Fibroblast of lung (primary cell): ENCODE measurements at regions not wholly inside any gene's neighbourhood (a gene's known extent, or its start where the extent isn't known, plus 50 kb on each side); places are given as distances from the start of the nearest gene placed in this dataset.
A peak's percentile ranks its signal among the peaks of the same experiment; 100 is the strongest.

Experiments
- DNase-seq, 2 donors: peaks; one replicate each; pipeline versions ENCODE4 v3.0.0 to v3.0.0-alpha.2; 2010; ENCODE audit warnings: low read depth in 2 of 2
- H2AFZ ChIP-seq: 2 replicates; pipeline ENCODE4 v1.5.1; 2012; ENCODE audit warnings: low read length, control low read depth, inconsistent platforms
- H3K27ac ChIP-seq: 2 replicates; pipeline ENCODE4 v1.5.1; 2011; ENCODE audit warnings: low read length, control low read depth; ENCODE audit not compliant: insufficient read depth
- H3K27me3 ChIP-seq: 2 replicates; pipeline ENCODE4 v1.5.1; 2011; ENCODE audit warnings: mild to moderate bottlenecking, low read length; ENCODE audit not compliant: control insufficient read depth, insufficient read depth
- H3K36me3 ChIP-seq: 2 replicates; pipeline ENCODE4 v1.5.1; 2011; ENCODE audit warnings: low read length; ENCODE audit not compliant: control insufficient read depth, insufficient read depth
- H3K4me1 ChIP-seq: 2 replicates; pipeline ENCODE4 v1.5.1; 2011; ENCODE audit warnings: low read length; ENCODE audit not compliant: control insufficient read depth, insufficient read depth; ENCODE audit errors: extremely low read depth
- H3K4me2 ChIP-seq: 2 replicates; pipeline ENCODE4 v1.5.1; 2011; ENCODE audit warnings: low read length, control low read depth; ENCODE audit not compliant: insufficient read depth; ENCODE audit errors: extremely low read depth
- H3K4me3 ChIP-seq, 4 experiments: fragments of 200-600 bp in 1 of 4; sonication (generic) in 1 of 4; replicated peaks in 1 of 4; 2 replicates each; pipeline ENCODE4 v1.5.1; 2011 to 2016; ENCODE audit warnings: low read length in 4 of 4, low read depth in 3 of 4, mild to moderate bottlenecking in 3 of 4, control low read depth in 2 of 4, inconsistent platforms in 1 of 4, mixed read lengths in 1 of 4; ENCODE audit not compliant: insufficient read depth in 1 of 4; ENCODE audit errors: control extremely low read depth in 1 of 4
- H3K79me2 ChIP-seq: 2 replicates; pipeline ENCODE4 v1.5.1; 2012; ENCODE audit warnings: mild to moderate bottlenecking, low read length, inconsistent platforms; ENCODE audit not compliant: control insufficient read depth, insufficient read depth
- H3K9ac ChIP-seq: 2 replicates; pipeline ENCODE4 v1.5.1; 2011; ENCODE audit warnings: mild to moderate bottlenecking, low read length, control low read depth; ENCODE audit not compliant: insufficient read depth
- H3K9me3 ChIP-seq: 2 replicates; pipeline ENCODE4 v1.5.1; 2012; ENCODE audit warnings: low read depth, low read length; ENCODE audit not compliant: control insufficient read depth, insufficient read depth
- H4K20me1 ChIP-seq: 2 replicates; pipeline ENCODE4 v1.5.1; 2011; ENCODE audit warnings: low read length; ENCODE audit not compliant: control insufficient read depth, insufficient read depth; ENCODE audit errors: extremely low read depth
- CTCF ChIP-seq, 2 donors: IDR thresholded peaks in 1 of 2; conservative IDR thresholded peaks in 1 of 2; 1 replicate in 1 of 2; 2 replicates in 1 of 2; pipeline ENCODE4 v1.5.1; 2011 to 2012; ENCODE audit warnings: low read length in 2 of 2, control low read depth in 1 of 2, inconsistent platforms in 1 of 2, low read depth in 1 of 2, mild to moderate bottlenecking in 1 of 2
- EZH2 ChIP-seq: IDR thresholded peaks from 2 replicates; pipeline ENCODE4 v1.5.1; 2012; ENCODE audit warnings: low read length, control low read depth, mild to moderate bottlenecking; ENCODE audit errors: missing control alignments

- Histone ChIP-seq H3K9me3 (no peaks in the 10 kb centered on the region), H4K20me1 (no peaks in the 10 kb centered on the region), H3K4me2 (no peak overlapping the region), H3K27me3 (no peaks in the 10 kb centered on the region), H3K4me3 (no peak overlapping the region), H3K79me2 (no peaks in the 10 kb centered on the region), H2AFZ (peak overlapping the region; percentile 30), H3K9ac (no peak overlapping the region), H3K36me3 (no peaks in the 10 kb centered on the region), H3K4me1 (no peaks in the 10 kb centered on the region), H3K27ac (no peak overlapping the region)
- TF ChIP-seq EZH2 (no peak), CTCF (conservative IDR thresholded peaks at IDR 0.05 in 1 of 2, IDR thresholded peaks at IDR 0.05 in 1 of 2; ENCODE audit: low read depth in 1 of 2, low read length in 2 of 2) (no peak)
- DNase-seq = peak in 1 of 2 donors; percentile 21
Measured at GRCh38 chr10:4429571-4429970, 396.4 kb upstream of the AKR1E2 start.

GRCh38 chr10:4427532-4427931 is 398.5 kb upstream of the AKR1E2 start:
- no peaks in the 10 kb centered on the region for H3K27me3 ChIP-seq
- TF ChIP-seq EZH2 (no peak), CTCF (conservative IDR thresholded peaks at IDR 0.05 in 1 of 2, IDR thresholded peaks at IDR 0.05 in 1 of 2; ENCODE audit: low read depth in 1 of 2, low read length in 2 of 2) (no peak)
- no peak overlapping the region for H3K9ac ChIP-seq
- no peak overlapping the region for H3K4me3 ChIP-seq
- H4K20me1 ChIP-seq = no peaks in the 10 kb centered on the region
- DNase-seq = peak in 1 of 2 donors; percentile 33
- no peak overlapping the region for H3K4me2 ChIP-seq
- no peaks in the 10 kb centered on the region for H3K9me3 ChIP-seq
- H3K36me3 ChIP-seq = no peaks in the 10 kb centered on the region
- no peaks in the 10 kb centered on the region for H3K79me2 ChIP-seq
- no peaks in the 10 kb centered on the region for H3K4me1 ChIP-seq
- H2AFZ ChIP-seq = no peak overlapping the region
- H3K27ac ChIP-seq = no peak overlapping the region

- Histone ChIP-seq H3K9me3 (no peaks in the 10 kb centered on the region), H3K4me1 (no peaks in the 10 kb centered on the region), H4K20me1 (no peaks in the 10 kb centered on the region), H3K9ac (no peak overlapping the region), H3K27me3 (no peaks in the 10 kb centered on the region), H3K27ac (no peak overlapping the region), H3K4me2 (no peak overlapping the region), H3K79me2 (no peaks in the 10 kb centered on the region), H3K36me3 (no peaks in the 10 kb centered on the region), H2AFZ (no peak overlapping the region), H3K4me3 (no peak overlapping the region)
- peak in 1 of 2 donors; percentile 47 for DNase-seq
- TF ChIP-seq CTCF (conservative IDR thresholded peaks at IDR 0.05 in 1 of 2, IDR thresholded peaks at IDR 0.05 in 1 of 2; ENCODE audit: low read depth in 1 of 2, low read length in 2 of 2) = no peak
- TF ChIP-seq EZH2 = no peak
Measured at GRCh38 chr10:4426866-4427265, 399.1 kb upstream of the AKR1E2 start.
